ENCODE measurements at regions not wholly inside any gene's neighbourhood (a gene's known extent, or its start where the extent isn't known, plus 50 kb on each side); places are given as distances from the start of the nearest gene placed in this dataset.

- intact Hi-C loops (cut with micrococcal nuclease), result no loop called here
- H2AFZ ChIP-seq (ENCODE audit: insufficient read depth, low read depth, low read length, poor library complexity, severe bottlenecking), result no peak overlapping the region
- no peak overlapping the region for H3K4me3 ChIP-seq (replicated peaks in 1 of 3; ENCODE audit: low read depth in 2 of 3, low read length in 3 of 3)
- TF ChIP-seq CTCF (IDR thresholded peaks at IDR 0.05), result no peak
- WGBS (ENCODE audit: insufficient coverage), result no CpG with 5 or more reads among the region's 6 CpGs
- no peaks in the 10 kb centered on the region for H4K20me1 ChIP-seq (ENCODE audit: insufficient read depth, low read length)
- H3K9me3 ChIP-seq (replicated peaks in 1 of 2; ENCODE audit: control insufficient read depth in 1 of 2, insufficient read depth in 1 of 2, low read length in 2 of 2), result peaks cover 5 to 14% of the 10 kb centered on the region in 2 donors
- Mint-ChIP-seq H3K27me3 (ENCODE audit: low read depth in 3 of 3) (peaks cover 0 to 2% (median 0%) of the 10 kb centered on the region in 3 donors), H3K27ac (no peak overlapping the region), H3K9me3 (peaks cover 1 to 17% (median 11%) of the 10 kb centered on the region in 7 donors), H3K4me1 (no peaks in the 10 kb centered on the region), H3K4me3 (no peak overlapping the region), H3K36me3 (no peaks in the 10 kb centered on the region)
- no peaks in the 10 kb centered on the region for H3K27me3 ChIP-seq (ENCODE audit: control insufficient read depth in 2 of 2, insufficient read depth in 2 of 2, low read length in 2 of 2)
- H3K79me2 ChIP-seq (ENCODE audit: insufficient read depth, low read length), result no peaks in the 10 kb centered on the region
- no peaks in the 10 kb centered on the region for H3K36me3 ChIP-seq (replicated peaks in 1 of 2; ENCODE audit: control insufficient read depth in 1 of 2, insufficient read depth in 2 of 2, low read length in 2 of 2)
- no peaks in the 10 kb centered on the region for H3K4me1 ChIP-seq (ENCODE audit: control insufficient read depth in 1 of 2, insufficient read depth in 2 of 2, low read length in 2 of 2)
- no peak overlapping the region for H3K9ac ChIP-seq (ENCODE audit: insufficient read depth, low read length, poor library complexity, severe bottlenecking)
- no peak overlapping the region for H3K27ac ChIP-seq (ENCODE audit: low read depth in 1 of 2, low read length in 2 of 2)
- H3K4me2 ChIP-seq (replicated peaks; ENCODE audit: extremely low read depth, low read length, poor library complexity, severe bottlenecking), result no peak overlapping the region
- no peak for DNase-seq
Measured at GRCh38 chr2:107020392-107020791, 134.4 kb upstream of the ST6GAL2 start.

GRCh38 chr2:107024269-107024668 lies 138.3 kb upstream of the ST6GAL2 start:
- Histone ChIP-seq H3K4me3 (replicated peaks in 1 of 3; ENCODE audit: low read depth in 2 of 3, low read length in 3 of 3) (no peak overlapping the region), H3K9ac (ENCODE audit: insufficient read depth, low read length, poor library complexity, severe bottlenecking) (no peak overlapping the region), H3K9me3 (replicated peaks in 1 of 2; ENCODE audit: control insufficient read depth in 1 of 2, insufficient read depth in 1 of 2, low read length in 2 of 2) (peaks cover 5 to 13% of the 10 kb centered on the region in 2 donors), H2AFZ (ENCODE audit: insufficient read depth, low read depth, low read length, poor library complexity, severe bottlenecking) (no peak overlapping the region), H3K27me3 (ENCODE audit: control insufficient read depth in 2 of 2, insufficient read depth in 2 of 2, low read length in 2 of 2) (no peaks in the 10 kb centered on the region), H3K4me2 (replicated peaks; ENCODE audit: extremely low read depth, low read length, poor library complexity, severe bottlenecking) (no peak overlapping the region), H3K79me2 (ENCODE audit: insufficient read depth, low read length) (no peaks in the 10 kb centered on the region), H3K36me3 (replicated peaks in 1 of 2; ENCODE audit: control insufficient read depth in 1 of 2, insufficient read depth in 2 of 2, low read length in 2 of 2) (no peaks in the 10 kb centered on the region), H3K27ac (ENCODE audit: low read depth in 1 of 2, low read length in 2 of 2) (no peak overlapping the region), H3K4me1 (ENCODE audit: control insufficient read depth in 1 of 2, insufficient read depth in 2 of 2, low read length in 2 of 2) (no peaks in the 10 kb centered on the region), H4K20me1 (ENCODE audit: insufficient read depth, low read length) (no peaks in the 10 kb centered on the region)
- Mint-ChIP-seq H3K4me3 (no peak overlapping the region), H3K36me3 (no peaks in the 10 kb centered on the region), H3K4me1 (no peaks in the 10 kb centered on the region), H3K27ac (no peak overlapping the region), H3K9me3 (peaks cover 0 to 24% (median 7%) of the 10 kb centered on the region in 7 donors), H3K27me3 (ENCODE audit: low read depth in 3 of 3) (peaks cover 0 to 2% (median 0%) of the 10 kb centered on the region in 3 donors)
- intact Hi-C loops (cut with micrococcal nuclease), result no loop called here
- no peak for DNase-seq
- 95% methylated on average over 1 of the region's 2 CpGs for WGBS (ENCODE audit: insufficient coverage)
- no peak for TF ChIP-seq CTCF (IDR thresholded peaks at IDR 0.05)

Measured in CD14-positive monocyte (primary cell).